HG02798 (cell line): ENCODE measurements at regions not wholly inside any gene's neighbourhood (a gene's known extent, or its start where the extent isn't known, plus 50 kb on each side); places are given as distances from the start of the nearest gene placed in this dataset.

ENCODE experiments used
- ATAC-seq: cut with Tn5 transposase; IDR thresholded peaks from one replicate; pipeline ENCODE4 v1.9.1; 2021; ENCODE audit warnings: mild to moderate bottlenecking; ENCODE audit not compliant: unreplicated experiment, poor library complexity

GRCh38 chr18:38460657-38461056 lies 895.1 kb upstream of the CELF4 start:
- ATAC-seq: no peak

- ATAC-seq: no peak
These were observed 893.8 kb upstream of the CELF4 start for GRCh38 chr18:38459131-38459994.

- no peak for ATAC-seq
These were observed 893.1 kb upstream of the CELF4 start for GRCh38 chr18:38458698-38459097.

GRCh38 chr18:38456253-38456652 lies 890.7 kb upstream of the CELF4 start:
- no peak for ATAC-seq

GRCh38 chr18:38454764-38455469 lies 889.3 kb upstream of the CELF4 start:
- ATAC-seq: no peak

- no peak for ATAC-seq
These were observed 888.3 kb upstream of the CELF4 start for GRCh38 chr18:38453880-38454279.

GRCh38 chr18:38450876-38451275 lies 885.3 kb upstream of the CELF4 start:
- ATAC-seq: no peak

- ATAC-seq: no peak
These were observed 880.2 kb upstream of the CELF4 start for GRCh38 chr18:38445804-38446145.

GRCh38 chr18:38444971-38445803 lies 879.6 kb upstream of the CELF4 start:
- no peak for ATAC-seq

GRCh38 chr18:38427736-38428135 lies 862.1 kb upstream of the CELF4 start:
- no peak for ATAC-seq

- no peak for ATAC-seq
These were observed 861.6 kb upstream of the CELF4 start for GRCh38 chr18:38427234-38427633.

GRCh38 chr18:38421872-38422615 lies 856.4 kb upstream of the CELF4 start:
- peak; percentile 62 for ATAC-seq

- no peak for ATAC-seq
These were observed 855.4 kb upstream of the CELF4 start for GRCh38 chr18:38421021-38421420.

- no peak for ATAC-seq
These were observed 855.0 kb upstream of the CELF4 start for GRCh38 chr18:38420611-38421010.

- no peak for ATAC-seq
These were observed 850.2 kb upstream of the CELF4 start for GRCh38 chr18:38415811-38416210.

- no peak for ATAC-seq
These were observed 847.6 kb upstream of the CELF4 start for GRCh38 chr18:38413193-38413592.

- ATAC-seq: no peak
These were observed 841.0 kb upstream of the CELF4 start for GRCh38 chr18:38406607-38407006.

GRCh38 chr18:38402509-38402908 lies 836.9 kb upstream of the CELF4 start:
- no peak for ATAC-seq

- ATAC-seq: no peak
These were observed 831.5 kb upstream of the CELF4 start for GRCh38 chr18:38397094-38397493.

- ATAC-seq: no peak
These were observed 820.5 kb upstream of the CELF4 start for GRCh38 chr18:38386146-38386545.
